PC-3 (cell line): ENCODE measurements at regions not wholly inside any gene's neighbourhood (a gene's known extent, or its start where the extent isn't known, plus 50 kb on each side); places are given as distances from the start of the nearest gene placed in this dataset.

Source experiments
- EZH2phosphoT487 ChIP-seq: fragments of 300-600 bp; sonication (generic); IDR thresholded peaks from 2 replicates; pipeline ENCODE4 v1.6.1; 2018; ENCODE audit warnings: mild to moderate bottlenecking, antibody characterized with exemption, low read length, borderline replicate concordance
- TF ChIP-seq, protein P1 (sequence below): fragments of 300-600 bp; sonication (generic); conservative IDR thresholded peaks from 2 replicates; pipeline ENCODE4 v1.5.1; 2017; ENCODE audit warnings: antibody characterized with exemption, low read depth, mild to moderate bottlenecking, low read length

GRCh38 chr5:112475747-112476365 lies 56.8 kb upstream of the EPB41L4A start:
- TF ChIP-seq, protein P1, sequence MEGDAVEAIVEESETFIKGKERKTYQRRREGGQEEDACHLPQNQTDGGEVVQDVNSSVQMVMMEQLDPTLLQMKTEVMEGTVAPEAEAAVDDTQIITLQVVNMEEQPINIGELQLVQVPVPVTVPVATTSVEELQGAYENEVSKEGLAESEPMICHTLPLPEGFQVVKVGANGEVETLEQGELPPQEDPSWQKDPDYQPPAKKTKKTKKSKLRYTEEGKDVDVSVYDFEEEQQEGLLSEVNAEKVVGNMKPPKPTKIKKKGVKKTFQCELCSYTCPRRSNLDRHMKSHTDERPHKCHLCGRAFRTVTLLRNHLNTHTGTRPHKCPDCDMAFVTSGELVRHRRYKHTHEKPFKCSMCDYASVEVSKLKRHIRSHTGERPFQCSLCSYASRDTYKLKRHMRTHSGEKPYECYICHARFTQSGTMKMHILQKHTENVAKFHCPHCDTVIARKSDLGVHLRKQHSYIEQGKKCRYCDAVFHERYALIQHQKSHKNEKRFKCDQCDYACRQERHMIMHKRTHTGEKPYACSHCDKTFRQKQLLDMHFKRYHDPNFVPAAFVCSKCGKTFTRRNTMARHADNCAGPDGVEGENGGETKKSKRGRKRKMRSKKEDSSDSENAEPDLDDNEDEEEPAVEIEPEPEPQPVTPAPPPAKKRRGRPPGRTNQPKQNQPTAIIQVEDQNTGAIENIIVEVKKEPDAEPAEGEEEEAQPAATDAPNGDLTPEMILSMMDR = no peak
- TF ChIP-seq EZH2phosphoT487 = no peak
